HEK293 (cell line): ENCODE measurements at regions not wholly inside any gene's neighbourhood (a gene's known extent, or its start where the extent isn't known, plus 50 kb on each side); places are given as distances from the start of the nearest gene placed in this dataset.

Experiments
- CTCF ChIP-seq: fragments of 450-650 bp; formaldehyde crosslinking; IDR thresholded peaks from 2 replicates; pipeline ENCODE4 v1.5.1; 2016; ENCODE audit warnings: missing biosample characterization, missing genetic modification characterization
- HOXA7 ChIP-seq: sonication (generic); formaldehyde crosslinking; IDR thresholded peaks from 2 replicates; pipeline ENCODE4 v1.8.1; 2022; ENCODE audit warnings: missing genetic modification reagents, borderline replicate concordance
- ZNF146 ChIP-seq: fragments of 450-650 bp; formaldehyde crosslinking; IDR thresholded peaks from 2 replicates; pipeline ENCODE4 v1.5.1; 2016; ENCODE audit warnings: missing biosample characterization, missing genetic modification characterization
- ZNF324 ChIP-seq: fragments of 450-650 bp; formaldehyde crosslinking; IDR thresholded peaks from 2 replicates; pipeline ENCODE4 v1.5.1; 2016; ENCODE audit warnings: missing biosample characterization, missing genetic modification characterization
- ZNF404 ChIP-seq: fragments of 450-650 bp; formaldehyde crosslinking; IDR thresholded peaks from 2 replicates; pipeline ENCODE4 v1.5.1; 2017; ENCODE audit warnings: missing biosample characterization, missing genetic modification characterization
- ZNF416 ChIP-seq: fragments of 450-650 bp; formaldehyde crosslinking; IDR thresholded peaks from 2 replicates; pipeline ENCODE4 v1.5.1; 2016; ENCODE audit warnings: missing biosample characterization, missing genetic modification characterization
- ZNF580 ChIP-seq: fragments of 450-650 bp; formaldehyde crosslinking; IDR thresholded peaks from 2 replicates; pipeline ENCODE4 v1.5.1; 2016; ENCODE audit warnings: missing biosample characterization, missing genetic modification characterization
- ZNF747 ChIP-seq: fragments of 450-650 bp; formaldehyde crosslinking; IDR thresholded peaks from 2 replicates; pipeline ENCODE4 v1.5.1; 2016; ENCODE audit warnings: missing biosample characterization, missing genetic modification characterization

GRCh38 chr9:87088192-87088591, 140.9 kb upstream of the GAS1 start:
- TF ChIP-seq ZNF416 (tag by site-specific recombination) (no peak), ZNF324 (tag by site-specific recombination) (no peak), CTCF (tag by site-specific recombination) (no peak), ZNF580 (tag by site-specific recombination) (no peak), ZNF747 (tag by site-specific recombination) (no peak), ZNF404 (tag by site-specific recombination) (no peak), HOXA7 (CRISPR knock-in tag) (no peak), ZNF146 (tag by site-specific recombination) (no peak)
